ENCODE measurements at regions not wholly inside any gene's neighbourhood (a gene's known extent, or its start where the extent isn't known, plus 50 kb on each side); places are given as distances from the start of the nearest gene placed in this dataset.
"Not testable (repeated sequence)": the region's sequence is repeated elsewhere in the genome, so short reads cannot be mapped to it uniquely, and the experiment has no call there.

GRCh38 chr10:27347827-27348207, 107.2 kb upstream of the ACBD5 start:
- not testable (repeated sequence) for H3K79me2 ChIP-seq (ENCODE audit: control insufficient read depth, insufficient read depth, low read length, unreplicated experiment); H3K4me1 ChIP-seq (ENCODE audit: control insufficient read depth, insufficient read depth, low read length, unreplicated experiment)
- H3K27me3 ChIP-seq (ENCODE audit: insufficient read depth, low read length) = peaks cover 45% of the 10 kb centered on the region

GRCh38 chr10:27345455-27345920, 104.9 kb upstream of the ACBD5 start:
- peaks cover 27% of the 10 kb centered on the region for H3K27me3 ChIP-seq (ENCODE audit: insufficient read depth, low read length)
- H3K4me3 ChIP-seq (ENCODE audit: low read depth, low read length) = no peak overlapping the region
- H3K4me1 ChIP-seq (ENCODE audit: control insufficient read depth, insufficient read depth, low read length, unreplicated experiment) = no peaks in the 10 kb centered on the region
- H2AFZ ChIP-seq (ENCODE audit: low read length, unreplicated experiment) = no peak overlapping the region
- no peak overlapping the region for H3K27ac ChIP-seq (ENCODE audit: low read depth, low read length)
- no peaks in the 10 kb centered on the region for H3K36me3 ChIP-seq (ENCODE audit: insufficient read depth, low read length)
- no peaks in the 10 kb centered on the region for H3K79me2 ChIP-seq (ENCODE audit: control insufficient read depth, insufficient read depth, low read length, unreplicated experiment)

More at GRCh38 chr10:27347827-27348207, 107.2 kb upstream of the ACBD5 start:
- not testable (repeated sequence) for H3K4me3 ChIP-seq (ENCODE audit: low read depth, low read length); H3K36me3 ChIP-seq (ENCODE audit: insufficient read depth, low read length); H2AFZ ChIP-seq (ENCODE audit: low read length, unreplicated experiment); H3K27ac ChIP-seq (ENCODE audit: low read depth, low read length)

- no peak overlapping the region for H3K27ac ChIP-seq (ENCODE audit: low read depth, low read length)
- no peaks in the 10 kb centered on the region for H3K79me2 ChIP-seq (ENCODE audit: control insufficient read depth, insufficient read depth, low read length, unreplicated experiment)
- H3K27me3 ChIP-seq (ENCODE audit: insufficient read depth, low read length) = peaks cover 23% of the 10 kb centered on the region
- no peak overlapping the region for H2AFZ ChIP-seq (ENCODE audit: low read length, unreplicated experiment)
- H3K4me1 ChIP-seq (ENCODE audit: control insufficient read depth, insufficient read depth, low read length, unreplicated experiment) = no peaks in the 10 kb centered on the region
- H3K4me3 ChIP-seq (ENCODE audit: low read depth, low read length) = no peak overlapping the region
- H3K36me3 ChIP-seq (ENCODE audit: insufficient read depth, low read length) = no peaks in the 10 kb centered on the region
Observed at GRCh38 chr10:27344568-27345454, 104.2 kb upstream of the ACBD5 start.

GRCh38 chr10:27341001-27341400, 100.4 kb upstream of the ACBD5 start:
- H3K79me2 ChIP-seq (ENCODE audit: control insufficient read depth, insufficient read depth, low read length, unreplicated experiment) = no peaks in the 10 kb centered on the region
- no peak overlapping the region for H2AFZ ChIP-seq (ENCODE audit: low read length, unreplicated experiment)
- H3K36me3 ChIP-seq (ENCODE audit: insufficient read depth, low read length) = no peaks in the 10 kb centered on the region
- no peak overlapping the region for H3K4me3 ChIP-seq (ENCODE audit: low read depth, low read length)
- peaks cover 10% of the 10 kb centered on the region for H3K27me3 ChIP-seq (ENCODE audit: insufficient read depth, low read length)
- H3K27ac ChIP-seq (ENCODE audit: low read depth, low read length) = no peak overlapping the region
- no peaks in the 10 kb centered on the region for H3K4me1 ChIP-seq (ENCODE audit: control insufficient read depth, insufficient read depth, low read length, unreplicated experiment)

- H3K4me1 ChIP-seq (ENCODE audit: control insufficient read depth, insufficient read depth, low read length, unreplicated experiment); H2AFZ ChIP-seq (ENCODE audit: low read length, unreplicated experiment); H3K36me3 ChIP-seq (ENCODE audit: insufficient read depth, low read length); H3K27ac ChIP-seq (ENCODE audit: low read depth, low read length); H3K79me2 ChIP-seq (ENCODE audit: control insufficient read depth, insufficient read depth, low read length, unreplicated experiment); H3K4me3 ChIP-seq (ENCODE audit: low read depth, low read length); H3K27me3 ChIP-seq (ENCODE audit: insufficient read depth, low read length): not testable (repeated sequence)
Observed at GRCh38 chr10:27335246-27335645, 94.6 kb upstream of the ACBD5 start.

- Histone ChIP-seq H3K4me1 (ENCODE audit: control insufficient read depth, insufficient read depth, low read length, unreplicated experiment) (no peaks in the 10 kb centered on the region), H2AFZ (ENCODE audit: low read length, unreplicated experiment) (no peak overlapping the region), H3K4me3 (ENCODE audit: low read depth, low read length) (no peak overlapping the region), H3K27me3 (ENCODE audit: insufficient read depth, low read length) (no peaks in the 10 kb centered on the region), H3K27ac (ENCODE audit: low read depth, low read length) (no peak overlapping the region), H3K36me3 (ENCODE audit: insufficient read depth, low read length) (no peaks in the 10 kb centered on the region), H3K79me2 (ENCODE audit: control insufficient read depth, insufficient read depth, low read length, unreplicated experiment) (no peaks in the 10 kb centered on the region)
Observed at GRCh38 chr10:27330074-27330473, 89.5 kb upstream of the ACBD5 start.

GRCh38 chr10:27328946-27329345, 88.3 kb upstream of the ACBD5 start:
- no peak overlapping the region for H3K27ac ChIP-seq (ENCODE audit: low read depth, low read length)
- no peak overlapping the region for H3K4me3 ChIP-seq (ENCODE audit: low read depth, low read length)
- H3K4me1 ChIP-seq (ENCODE audit: control insufficient read depth, insufficient read depth, low read length, unreplicated experiment) = no peaks in the 10 kb centered on the region
- no peaks in the 10 kb centered on the region for H3K36me3 ChIP-seq (ENCODE audit: insufficient read depth, low read length)
- no peak overlapping the region for H2AFZ ChIP-seq (ENCODE audit: low read length, unreplicated experiment)
- H3K79me2 ChIP-seq (ENCODE audit: control insufficient read depth, insufficient read depth, low read length, unreplicated experiment) = no peaks in the 10 kb centered on the region
- H3K27me3 ChIP-seq (ENCODE audit: insufficient read depth, low read length) = no peaks in the 10 kb centered on the region

GRCh38 chr10:27326748-27327147, 86.2 kb upstream of the ACBD5 start:
- H3K4me1 ChIP-seq (ENCODE audit: control insufficient read depth, insufficient read depth, low read length, unreplicated experiment); H2AFZ ChIP-seq (ENCODE audit: low read length, unreplicated experiment); H3K4me3 ChIP-seq (ENCODE audit: low read depth, low read length); H3K27ac ChIP-seq (ENCODE audit: low read depth, low read length); H3K36me3 ChIP-seq (ENCODE audit: insufficient read depth, low read length); H3K27me3 ChIP-seq (ENCODE audit: insufficient read depth, low read length); H3K79me2 ChIP-seq (ENCODE audit: control insufficient read depth, insufficient read depth, low read length, unreplicated experiment): not testable (repeated sequence)

GRCh38 chr10:27319752-27320431, 79.3 kb upstream of the ACBD5 start:
- Histone ChIP-seq H3K4me1 (ENCODE audit: control insufficient read depth, insufficient read depth, low read length, unreplicated experiment) (peaks cover 4% of the 10 kb centered on the region), H3K36me3 (ENCODE audit: insufficient read depth, low read length) (no peaks in the 10 kb centered on the region), H3K27ac (ENCODE audit: low read depth, low read length) (peak overlapping the region; percentile 48), H3K4me3 (ENCODE audit: low read depth, low read length) (peak overlapping the region; percentile 75), H3K79me2 (ENCODE audit: control insufficient read depth, insufficient read depth, low read length, unreplicated experiment) (no peaks in the 10 kb centered on the region), H2AFZ (ENCODE audit: low read length, unreplicated experiment) (peak overlapping the region; percentile 86), H3K27me3 (ENCODE audit: insufficient read depth, low read length) (0 out of 2 replicates have a peak, but pooled peaks cover 6% of the 10 kb centered on the region)

GRCh38 chr10:27319139-27319538, 78.5 kb upstream of the ACBD5 start:
- not testable (repeated sequence) for H3K36me3 ChIP-seq (ENCODE audit: insufficient read depth, low read length); H3K4me1 ChIP-seq (ENCODE audit: control insufficient read depth, insufficient read depth, low read length, unreplicated experiment); H3K79me2 ChIP-seq (ENCODE audit: control insufficient read depth, insufficient read depth, low read length, unreplicated experiment); H3K27me3 ChIP-seq (ENCODE audit: insufficient read depth, low read length)
- Histone ChIP-seq H3K4me3 (ENCODE audit: low read depth, low read length) (peak overlapping the region; percentile 75), H2AFZ (ENCODE audit: low read length, unreplicated experiment) (peak overlapping the region; percentile 86), H3K27ac (ENCODE audit: low read depth, low read length) (peak overlapping the region; percentile 48)

- H3K27me3 ChIP-seq (ENCODE audit: insufficient read depth, low read length); H2AFZ ChIP-seq (ENCODE audit: low read length, unreplicated experiment); H3K79me2 ChIP-seq (ENCODE audit: control insufficient read depth, insufficient read depth, low read length, unreplicated experiment); H3K4me3 ChIP-seq (ENCODE audit: low read depth, low read length); H3K4me1 ChIP-seq (ENCODE audit: control insufficient read depth, insufficient read depth, low read length, unreplicated experiment); H3K27ac ChIP-seq (ENCODE audit: low read depth, low read length); H3K36me3 ChIP-seq (ENCODE audit: insufficient read depth, low read length): not testable (repeated sequence)
Observed at GRCh38 chr10:27315082-27315481, 74.5 kb upstream of the ACBD5 start.

All from ACC112 (cell line).